CD14-positive monocyte (primary cell): ENCODE measurements at regions not wholly inside any gene's neighbourhood (a gene's known extent, or its start where the extent isn't known, plus 50 kb on each side); places are given as distances from the start of the nearest gene placed in this dataset.

ENCODE experiments used
- DNase-seq, 3 donors: peaks; one replicate each; pipeline ENCODE4 v3.0.0-alpha.2; 2011 to 2022
- H2AFZ ChIP-seq: 2 replicates; pipeline ENCODE4 v1.6.0; 2012; ENCODE audit warnings: mild to moderate bottlenecking, low read depth, low read length, inconsistent platforms; ENCODE audit not compliant: insufficient read depth, poor library complexity, severe bottlenecking
- H3K27ac ChIP-seq, 2 donors: 1 replicate in 1 of 2; 2 replicates in 1 of 2; pipeline ENCODE4 v1.5.1; 2012 to 2013; ENCODE audit warnings: low read length in 2 of 2, control low read depth in 1 of 2, inconsistent platforms in 1 of 2, low read depth in 1 of 2, mild to moderate bottlenecking in 1 of 2
- H3K27me3 ChIP-seq, 2 donors: one replicate each; pipeline versions ENCODE4 v1.6.0 to v1.6.1; 2011 to 2013; ENCODE audit warnings: low read length in 2 of 2; ENCODE audit not compliant: control insufficient read depth in 2 of 2, insufficient read depth in 2 of 2
- H3K36me3 ChIP-seq, 2 donors: replicated peaks in 1 of 2; 1 replicate in 1 of 2; 2 replicates in 1 of 2; pipeline versions ENCODE4 v1.5.1 to v1.6.1; 2012 to 2013; ENCODE audit warnings: low read length in 2 of 2, control low read depth in 1 of 2, inconsistent platforms in 1 of 2, mild to moderate bottlenecking in 1 of 2; ENCODE audit not compliant: insufficient read depth in 2 of 2, control insufficient read depth in 1 of 2
- H3K4me1 ChIP-seq, 2 donors: 1 replicate in 1 of 2; 2 replicates in 1 of 2; pipeline versions ENCODE4 v1.5.1 to v1.6.1; 2012 to 2013; ENCODE audit warnings: low read length in 2 of 2, control low read depth in 1 of 2, inconsistent platforms in 1 of 2, mild to moderate bottlenecking in 1 of 2, moderate library complexity in 1 of 2; ENCODE audit not compliant: insufficient read depth in 2 of 2, control insufficient read depth in 1 of 2
- H3K4me2 ChIP-seq: replicated peaks from 2 replicates; pipeline ENCODE3; 2012; ENCODE audit warnings: low read length, moderate library complexity, mild to moderate bottlenecking; ENCODE audit not compliant: poor library complexity, severe bottlenecking; ENCODE audit errors: extremely low read depth
- H3K4me3 ChIP-seq, 3 experiments: fragments of 200-600 bp in 1 of 3; sonication (generic) in 1 of 3; replicated peaks in 1 of 3; 1 replicate in 2 of 3; 2 replicates in 1 of 3; pipeline ENCODE4 v1.5.1; 2011 to 2013; ENCODE audit warnings: low read length in 3 of 3, mild to moderate bottlenecking in 3 of 3, control low read depth in 2 of 3, low read depth in 2 of 3, inconsistent platforms in 1 of 3, moderate library complexity in 1 of 3
- H3K79me2 ChIP-seq: 2 replicates; pipeline ENCODE4 v1.6.0; 2012; ENCODE audit warnings: mild to moderate bottlenecking, control low read depth, inconsistent platforms, low read length, moderate library complexity; ENCODE audit not compliant: insufficient read depth
- H3K9ac ChIP-seq: 2 replicates; pipeline ENCODE4 v1.6.0; 2017; ENCODE audit warnings: low read length, mild to moderate bottlenecking; ENCODE audit not compliant: insufficient read depth, poor library complexity, severe bottlenecking
- H3K9me3 ChIP-seq, 2 donors: replicated peaks in 1 of 2; 1 replicate in 1 of 2; 2 replicates in 1 of 2; pipeline versions ENCODE4 v1.5.1 to v1.6.1; 2012 to 2013; ENCODE audit warnings: low read length in 2 of 2, control low read depth in 1 of 2; ENCODE audit not compliant: control insufficient read depth in 1 of 2, insufficient read depth in 1 of 2
- H4K20me1 ChIP-seq: 2 replicates; pipeline ENCODE4 v1.6.0; 2012; ENCODE audit warnings: mild to moderate bottlenecking, low read length, control low read depth, moderate library complexity; ENCODE audit not compliant: insufficient read depth
- H3K27ac Mint-ChIP-seq, 7 donors: one replicate each; pipeline ENCODE4 v1.8.0; 2020; ENCODE audit warnings: mild to moderate bottlenecking in 7 of 7, mixed read lengths in 7 of 7, moderate library complexity in 6 of 7, inconsistent platforms in 2 of 7
- H3K27me3 Mint-ChIP-seq, 3 donors: one replicate each; pipeline ENCODE4 v1.8.0; 2021 to 2022; ENCODE audit warnings: low read depth in 3 of 3, mild to moderate bottlenecking in 3 of 3, mixed read lengths in 3 of 3, moderate library complexity in 3 of 3, inconsistent platforms in 1 of 3
- H3K36me3 Mint-ChIP-seq, 2 donors: one replicate each; pipeline ENCODE4 v1.8.0; 2020; ENCODE audit warnings: mixed read lengths in 2 of 2, inconsistent platforms in 1 of 2, mild to moderate bottlenecking in 1 of 2
- H3K4me1 Mint-ChIP-seq: one replicate; pipeline ENCODE4 v1.8.0; 2020; ENCODE audit warnings: mild to moderate bottlenecking, mixed read lengths
- H3K4me3 Mint-ChIP-seq, 2 donors: one replicate each; pipeline ENCODE4 v1.8.0; 2020; ENCODE audit warnings: mild to moderate bottlenecking in 2 of 2, mixed read lengths in 2 of 2, moderate library complexity in 1 of 2
- H3K9me3 Mint-ChIP-seq, 7 donors: one replicate each; pipeline ENCODE4 v1.8.0; 2020 to 2022; ENCODE audit warnings: mixed read lengths in 7 of 7, mild to moderate bottlenecking in 6 of 7, moderate library complexity in 6 of 7, inconsistent platforms in 2 of 7
- CTCF ChIP-seq: fragments of 200-600 bp; IDR thresholded peaks from one replicate; pipeline ENCODE4 v1.8.0; 2022; ENCODE audit warnings: antibody characterized with exemption, mild to moderate bottlenecking
- WGBS: methylation state at CpG from one replicate; pipeline ENCODE4 v1.1.5; 2013; ENCODE audit warnings: missing lambda C conversion rate; ENCODE audit not compliant: insufficient coverage; 5-methylcytosine and 5-hydroxymethylcytosine counted together
- intact Hi-C, 2 donors: fragments of 100-400 bp; cut with micrococcal nuclease; formaldehyde crosslinking; loops; one replicate each; pipeline versions ENCODE4 v1.15.0 to v1.15.1; 2023

GRCh38 chr4:161005746-161006145, 1158.1 kb downstream of the FSTL5 start:
- Histone ChIP-seq H3K4me1 (no peaks in the 10 kb centered on the region), H2AFZ (no peak overlapping the region), H3K27ac (no peak overlapping the region), H3K9ac (no peak overlapping the region), H3K4me3 (no peak overlapping the region), H3K36me3 (no peaks in the 10 kb centered on the region), H3K27me3 (no peaks in the 10 kb centered on the region), H3K79me2 (no peaks in the 10 kb centered on the region), H3K9me3 (peaks cover 3 to 17% of the 10 kb centered on the region in 2 donors), H4K20me1 (no peaks in the 10 kb centered on the region), H3K4me2 (no peak overlapping the region)
- TF ChIP-seq CTCF = no peak
- Mint-ChIP-seq H3K27me3 (peaks cover 0 to 2% (median 1%) of the 10 kb centered on the region in 3 donors), H3K4me1 (no peaks in the 10 kb centered on the region), H3K36me3 (no peaks in the 10 kb centered on the region), H3K9me3 (peaks cover 0 to 9% (median 2%) of the 10 kb centered on the region in 7 donors), H3K4me3 (no peak overlapping the region), H3K27ac (no peak overlapping the region)
- intact Hi-C loops = no loop called here
- no peak for DNase-seq
- WGBS = no CpG with 5 or more reads among the region's 2 CpGs

- H3K9me3 Mint-ChIP-seq = peaks cover 0 to 4% (median 0%) of the 10 kb centered on the region in 7 donors
- H3K4me3 ChIP-seq = no peak overlapping the region
- no peaks in the 10 kb centered on the region for H3K36me3 Mint-ChIP-seq
- no peaks in the 10 kb centered on the region for H3K4me1 Mint-ChIP-seq
- H3K27ac ChIP-seq = no peak overlapping the region
- no peak overlapping the region for H3K27ac Mint-ChIP-seq
- H3K4me1 ChIP-seq = no peaks in the 10 kb centered on the region
- H3K4me3 Mint-ChIP-seq = no peak overlapping the region
- H3K27me3 ChIP-seq = no peaks in the 10 kb centered on the region
- H3K79me2 ChIP-seq = no peaks in the 10 kb centered on the region
- H3K9ac ChIP-seq = no peak overlapping the region
- no peak for TF ChIP-seq CTCF
- intact Hi-C loops = no loop called here
- no CpG with 5 or more reads among the region's 2 CpGs for whole genome bisulfite sequencing
- H3K9me3 ChIP-seq = peaks cover 0 to 3% of the 10 kb centered on the region in 2 donors
- DNase-seq = no peak
- H3K4me2 ChIP-seq = no peak overlapping the region
- H3K27me3 Mint-ChIP-seq = peaks cover 0 to 1% (median under 1%) of the 10 kb centered on the region in 3 donors
- no peak overlapping the region for H2AFZ ChIP-seq
- no peaks in the 10 kb centered on the region for H3K36me3 ChIP-seq
- H4K20me1 ChIP-seq = no peaks in the 10 kb centered on the region
These were observed 1155.3 kb downstream of the FSTL5 start for GRCh38 chr4:161008527-161008926.
